HFFc6 (cell line): ENCODE measurements at regions not wholly inside any gene's neighbourhood (a gene's known extent, or its start where the extent isn't known, plus 50 kb on each side); places are given as distances from the start of the nearest gene placed in this dataset.

Source experiments
- DNase-seq: peaks from one replicate; pipeline ENCODE4 v3.0.0-alpha.2; 2018
- H3K27ac Mint-ChIP-seq: 2 replicates; pipeline ENCODE4 v1.8.0; 2020; ENCODE audit warnings: mild to moderate bottlenecking, mixed read lengths
- H3K27me3 Mint-ChIP-seq: 2 replicates; pipeline ENCODE4 v1.8.0; 2021; ENCODE audit warnings: mild to moderate bottlenecking, moderate library complexity, mixed read lengths; ENCODE audit not compliant: insufficient read depth
- H3K36me3 Mint-ChIP-seq: 2 replicates; pipeline ENCODE4 v1.8.0; 2021; ENCODE audit warnings: low read depth, mixed read lengths
- H3K4me1 Mint-ChIP-seq: 2 replicates; pipeline ENCODE4 v1.8.0; 2020; ENCODE audit warnings: low read depth, mixed read lengths
- H3K4me3 Mint-ChIP-seq: 2 replicates; pipeline ENCODE4 v1.8.0; 2020; ENCODE audit warnings: mild to moderate bottlenecking, moderate library complexity, mixed read lengths
- H3K9me3 Mint-ChIP-seq: 2 replicates; pipeline ENCODE4 v1.8.0; 2020; ENCODE audit warnings: mild to moderate bottlenecking, mixed read lengths
- CTCF ChIP-seq: fragments of 200-600 bp; sonication (generic); IDR thresholded peaks from 2 replicates; pipeline ENCODE4 v1.5.0; 2021; ENCODE audit warnings: antibody characterized with exemption, mild to moderate bottlenecking

- Mint-ChIP-seq H3K36me3 (no peaks in the 10 kb centered on the region; the same call in 1 of the 2 replicates), H3K27ac (no peak overlapping the region), H3K4me1 (peaks cover 11% of the 10 kb centered on the region), H3K9me3 (peaks cover 9% of the 10 kb centered on the region; the same call in 1 of the 2 replicates), H3K27me3 (peaks cover 34% of the 10 kb centered on the region), H3K4me3 (no peak overlapping the region)
- no peak for TF ChIP-seq CTCF
- DNase-seq: no peak
Measured at GRCh38 chr19:42652021-42652420, 57.3 kb upstream of the CEACAM8 start.
